ENCODE measurements at regions not wholly inside any gene's neighbourhood (a gene's known extent, or its start where the extent isn't known, plus 50 kb on each side); places are given as distances from the start of the nearest gene placed in this dataset.

GRCh38 chr11:79932612-79933011, 491.8 kb upstream of the TENM4 start:
- no peak overlapping the region for H3K56ac ChIP-seq (ENCODE audit: extremely low read depth, insufficient read depth, low read length)
- H3K14ac ChIP-seq (replicated peaks; ENCODE audit: low read depth, low read length), result no peak overlapping the region
- no peak overlapping the region for H2AFZ ChIP-seq (replicated peaks; ENCODE audit: low read length, poor library complexity)
- no peak for TF ChIP-seq POLR2A (IDR thresholded peaks at IDR 0.05; ENCODE audit: low read depth, low read length)
- TF ChIP-seq, protein P1, sequence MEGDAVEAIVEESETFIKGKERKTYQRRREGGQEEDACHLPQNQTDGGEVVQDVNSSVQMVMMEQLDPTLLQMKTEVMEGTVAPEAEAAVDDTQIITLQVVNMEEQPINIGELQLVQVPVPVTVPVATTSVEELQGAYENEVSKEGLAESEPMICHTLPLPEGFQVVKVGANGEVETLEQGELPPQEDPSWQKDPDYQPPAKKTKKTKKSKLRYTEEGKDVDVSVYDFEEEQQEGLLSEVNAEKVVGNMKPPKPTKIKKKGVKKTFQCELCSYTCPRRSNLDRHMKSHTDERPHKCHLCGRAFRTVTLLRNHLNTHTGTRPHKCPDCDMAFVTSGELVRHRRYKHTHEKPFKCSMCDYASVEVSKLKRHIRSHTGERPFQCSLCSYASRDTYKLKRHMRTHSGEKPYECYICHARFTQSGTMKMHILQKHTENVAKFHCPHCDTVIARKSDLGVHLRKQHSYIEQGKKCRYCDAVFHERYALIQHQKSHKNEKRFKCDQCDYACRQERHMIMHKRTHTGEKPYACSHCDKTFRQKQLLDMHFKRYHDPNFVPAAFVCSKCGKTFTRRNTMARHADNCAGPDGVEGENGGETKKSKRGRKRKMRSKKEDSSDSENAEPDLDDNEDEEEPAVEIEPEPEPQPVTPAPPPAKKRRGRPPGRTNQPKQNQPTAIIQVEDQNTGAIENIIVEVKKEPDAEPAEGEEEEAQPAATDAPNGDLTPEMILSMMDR (conservative IDR thresholded peaks at IDR 0.05; ENCODE audit: low read depth, low read length), result no peak
- TF ChIP-seq MAZ (IDR thresholded peaks at IDR 0.05; ENCODE audit: borderline replicate concordance, low read depth, low read length), result no peak
- TF ChIP-seq MXI1 (IDR thresholded peaks at IDR 0.05; ENCODE audit: borderline replicate concordance, low read depth, low read length), result no peak
- TF ChIP-seq RAD21 (IDR thresholded peaks at IDR 0.05; ENCODE audit: low read length), result no peak
- TF ChIP-seq, protein P2, sequence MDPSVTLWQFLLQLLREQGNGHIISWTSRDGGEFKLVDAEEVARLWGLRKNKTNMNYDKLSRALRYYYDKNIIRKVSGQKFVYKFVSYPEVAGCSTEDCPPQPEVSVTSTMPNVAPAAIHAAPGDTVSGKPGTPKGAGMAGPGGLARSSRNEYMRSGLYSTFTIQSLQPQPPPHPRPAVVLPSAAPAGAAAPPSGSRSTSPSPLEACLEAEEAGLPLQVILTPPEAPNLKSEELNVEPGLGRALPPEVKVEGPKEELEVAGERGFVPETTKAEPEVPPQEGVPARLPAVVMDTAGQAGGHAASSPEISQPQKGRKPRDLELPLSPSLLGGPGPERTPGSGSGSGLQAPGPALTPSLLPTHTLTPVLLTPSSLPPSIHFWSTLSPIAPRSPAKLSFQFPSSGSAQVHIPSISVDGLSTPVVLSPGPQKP (IDR thresholded peaks at IDR 0.05; ENCODE audit: borderline replicate concordance, low read depth, low read length), result no peak
- TF ChIP-seq, protein P3, sequence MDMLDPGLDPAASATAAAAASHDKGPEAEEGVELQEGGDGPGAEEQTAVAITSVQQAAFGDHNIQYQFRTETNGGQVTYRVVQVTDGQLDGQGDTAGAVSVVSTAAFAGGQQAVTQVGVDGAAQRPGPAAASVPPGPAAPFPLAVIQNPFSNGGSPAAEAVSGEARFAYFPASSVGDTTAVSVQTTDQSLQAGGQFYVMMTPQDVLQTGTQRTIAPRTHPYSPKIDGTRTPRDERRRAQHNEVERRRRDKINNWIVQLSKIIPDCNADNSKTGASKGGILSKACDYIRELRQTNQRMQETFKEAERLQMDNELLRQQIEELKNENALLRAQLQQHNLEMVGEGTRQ (IDR thresholded peaks at IDR 0.05; ENCODE audit: low read depth, low read length), result no peak
- no peak for TF ChIP-seq CEBPB (IDR thresholded peaks at IDR 0.05; ENCODE audit: low read depth, low read length)
- TF ChIP-seq SMC3 (IDR thresholded peaks at IDR 0.05; ENCODE audit: low read depth, low read length), result no peak
- TF ChIP-seq NFE2L2 (IDR thresholded peaks at IDR 0.05; ENCODE audit: low read depth, low read length), result no peak
- TF ChIP-seq RFX5 (IDR thresholded peaks at IDR 0.05; ENCODE audit: low read depth, low read length), result no peak
- no peaks in the 10 kb centered on the region for H3K36me3 ChIP-seq (ENCODE audit: control insufficient read depth, insufficient read depth, low read length)
- no peak for DNase-seq
- no TSS peak for BruUV-seq (replicated peaks)
- H4K8ac ChIP-seq (ENCODE audit: low read depth in 2 of 2, low read length in 2 of 2), result no peak overlapping the region
- no peak overlapping the region for H3K18ac ChIP-seq (ENCODE audit: low read depth, low read length)
- no CpG with 5 or more reads among the region's 1 CpG for WGBS, 2 experiments (ENCODE audit: extremely low coverage in 2 of 2, insufficient read length in 1 of 2)
- no peak overlapping the region for H3K4me3 ChIP-seq (ENCODE audit: insufficient read depth, low read depth, low read length)
- no peak overlapping the region for H3K27ac ChIP-seq (ENCODE audit: insufficient read depth, low read length)
- dilution Hi-C loops (cut with HindIII; ENCODE audit: low sequenced_read_pairs, unreplicated experiment) (no loop called here), intact Hi-C loops (cut with micrococcal nuclease) (no loop called here), in situ Hi-C loops (cut with MboI; ENCODE audit: low sequenced_read_pairs) (no loop called here)
- H3K9me1 ChIP-seq (ENCODE audit: insufficient read depth, low read length), result no peaks in the 10 kb centered on the region
- no peak overlapping the region for H4K5ac ChIP-seq (ENCODE audit: low read depth, low read length)
- ATAC-seq (ENCODE audit: low read depth), result no peak
- no peak overlapping the region for H3K23ac ChIP-seq (ENCODE audit: low read depth, low read length)
- no peak overlapping the region for H3K4me2 ChIP-seq (ENCODE audit: low read depth, low read length)
- ChIA-PET POLR2A (ENCODE audit: unreplicated experiment) (no interaction called here), CTCF (no interaction called here)
- no peak overlapping the region for H2BK120ac ChIP-seq (ENCODE audit: low read depth, low read length)
- no peak overlapping the region for H2AK9ac ChIP-seq (replicated peaks; ENCODE audit: low read depth, low read length, poor library complexity)
- no peak overlapping the region for H2BK15ac ChIP-seq (ENCODE audit: low read depth, low read length)
- H3K27me3 ChIP-seq (ENCODE audit: control insufficient read depth, insufficient read depth, low read length), result no peaks in the 10 kb centered on the region
- H2BK20ac ChIP-seq (ENCODE audit: low read depth, low read length), result no peak overlapping the region
- no peak overlapping the region for H3K9ac ChIP-seq (ENCODE audit: low read depth, low read length)
- no peak overlapping the region for H2AK5ac ChIP-seq (ENCODE audit: low read depth, low read length)
- no peaks in the 10 kb centered on the region for H3K4me1 ChIP-seq (ENCODE audit: control insufficient read depth, insufficient read depth, low read length)
- H3K79me1 ChIP-seq (ENCODE audit: low read depth in 1 of 2, low read length in 2 of 2), result no peaks in the 10 kb centered on the region
- no peak overlapping the region for H4K91ac ChIP-seq (ENCODE audit: insufficient read depth, low read depth, low read length)
- H3K4ac ChIP-seq (ENCODE audit: low read depth, low read length), result no peak overlapping the region
- no peak overlapping the region for H2BK5ac ChIP-seq (ENCODE audit: low read depth, low read length, poor library complexity, severe bottlenecking)
- H4K20me1 ChIP-seq (ENCODE audit: insufficient read depth, low read length), result no peaks in the 10 kb centered on the region
- no peaks in the 10 kb centered on the region for H3K9me3 ChIP-seq (ENCODE audit: control insufficient read depth, insufficient read depth, low read length)
